Breast epithelium (tissue), 4 donors: ENCODE measurements at regions not wholly inside any gene's neighbourhood (a gene's known extent, or its start where the extent isn't known, plus 50 kb on each side); places are given as distances from the start of the nearest gene placed in this dataset.

ENCODE experiments used
- DNase-seq, 2 donors: peaks; one replicate each; pipeline ENCODE4 v3.0.0-alpha.2; 2019; ENCODE audit warnings: low spot score in 2 of 2
- H3K27ac ChIP-seq, 2 donors: fragments of 200-600 bp; sonication (generic) in 1 of 2; one replicate each; pipeline ENCODE4 v1.5.1; 2016 to 2019; ENCODE audit warnings: mild to moderate bottlenecking in 1 of 2
- H3K27me3 ChIP-seq, 2 donors: fragments of 200-600 bp; sonication (generic) in 1 of 2; one replicate each; pipeline versions ENCODE4 v1.5.1 to v1.6.0; 2017 to 2019; ENCODE audit warnings: control low read depth in 1 of 2, mild to moderate bottlenecking in 1 of 2
- H3K36me3 ChIP-seq: fragments of 200-600 bp; one replicate; pipeline ENCODE4 v1.5.1; 2019
- H3K4me1 ChIP-seq, 2 donors: fragments of 200-600 bp; sonication (generic); one replicate each; pipeline ENCODE4 v1.5.1; 2016 to 2019; ENCODE audit warnings: control low read depth in 1 of 2
- H3K4me3 ChIP-seq, 3 donors: fragments of 200-600 bp; sonication (generic); 1 replicate in 2 of 3; 2 replicates in 1 of 3; pipeline ENCODE4 v1.5.1; 2016 to 2019; ENCODE audit warnings: mild to moderate bottlenecking in 3 of 3, moderate library complexity in 2 of 3
- H3K9me3 ChIP-seq, 2 donors: fragments of 200-600 bp; sonication (generic) in 1 of 2; one replicate each; pipeline ENCODE4 v1.5.1; 2016 to 2019; ENCODE audit warnings: control low read depth in 1 of 2
- POLR2A ChIP-seq: fragments of 450-650 bp; IDR thresholded peaks from one replicate; pipeline ENCODE4 v1.6.1; 2016; ENCODE audit warnings: antibody characterized with exemption, mild to moderate bottlenecking, moderate library complexity
- POLR2AphosphoS5 ChIP-seq, 3 donors: sonication (generic); formaldehyde crosslinking; IDR thresholded peaks; one replicate each; pipeline ENCODE4 v1.6.1; 2017; ENCODE audit warnings: antibody characterized with exemption in 3 of 3
- intact Hi-C: fragments of 100-400 bp; cut with DNase I; formaldehyde crosslinking; loops from one replicate; pipeline ENCODE4 v1.15.1; 2023; ENCODE audit warnings: low total_unique reads
- TF ChIP-seq, protein P1 (sequence below), 3 donors: fragments of 450-650 bp; IDR thresholded peaks; one replicate each; pipeline ENCODE4 v1.5.1; 2016 to 2017; ENCODE audit warnings: antibody characterized with exemption in 3 of 3, mild to moderate bottlenecking in 3 of 3, moderate library complexity in 3 of 3

DNA sequence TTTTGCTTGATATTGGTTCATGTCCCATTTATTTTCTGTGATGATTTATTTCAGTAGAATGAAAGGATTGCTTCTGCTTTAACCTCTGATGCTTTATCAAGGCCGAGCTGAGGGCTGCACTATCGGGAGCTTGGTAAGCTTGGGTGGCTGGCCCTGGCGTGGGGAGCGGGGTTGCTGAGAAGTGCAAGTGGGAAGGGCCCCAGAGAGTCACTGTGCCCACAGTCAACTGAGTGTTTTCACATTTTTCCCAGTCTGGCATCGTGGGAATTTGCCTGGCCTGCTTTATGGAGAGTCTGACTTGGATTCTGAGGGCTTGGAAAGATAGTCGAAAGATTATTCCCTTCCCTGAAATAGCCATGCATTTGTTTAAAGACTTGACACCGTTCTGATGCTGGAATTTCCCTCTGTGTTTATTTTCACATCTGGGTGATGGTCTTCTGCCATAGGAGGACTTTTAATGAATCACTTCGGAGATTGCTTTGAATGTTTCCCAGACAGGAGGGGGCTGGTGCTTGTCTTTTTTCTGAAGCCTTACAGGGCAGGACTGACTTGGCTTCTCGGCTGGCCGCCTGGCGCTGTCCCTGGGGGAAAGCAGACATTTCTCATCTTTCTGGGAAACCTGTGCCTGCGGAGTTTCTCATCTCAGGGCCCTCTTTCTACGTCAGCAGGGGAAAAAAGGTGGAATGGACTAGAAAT, 139.0 kb downstream of the BOD1 start:
- intact Hi-C loops = no loop called here
- Histone ChIP-seq H3K9me3 (no peaks in the 10 kb centered on the region), H3K27me3 (no peaks in the 10 kb centered on the region), H3K27ac (peak overlapping the region; percentile 27 to 49), H3K4me3 (no peak overlapping the region), H3K4me1 (peaks cover 0 to 8% of the 10 kb centered on the region in 2 donors), H3K36me3 (no peaks in the 10 kb centered on the region)
- TF ChIP-seq, protein P1, sequence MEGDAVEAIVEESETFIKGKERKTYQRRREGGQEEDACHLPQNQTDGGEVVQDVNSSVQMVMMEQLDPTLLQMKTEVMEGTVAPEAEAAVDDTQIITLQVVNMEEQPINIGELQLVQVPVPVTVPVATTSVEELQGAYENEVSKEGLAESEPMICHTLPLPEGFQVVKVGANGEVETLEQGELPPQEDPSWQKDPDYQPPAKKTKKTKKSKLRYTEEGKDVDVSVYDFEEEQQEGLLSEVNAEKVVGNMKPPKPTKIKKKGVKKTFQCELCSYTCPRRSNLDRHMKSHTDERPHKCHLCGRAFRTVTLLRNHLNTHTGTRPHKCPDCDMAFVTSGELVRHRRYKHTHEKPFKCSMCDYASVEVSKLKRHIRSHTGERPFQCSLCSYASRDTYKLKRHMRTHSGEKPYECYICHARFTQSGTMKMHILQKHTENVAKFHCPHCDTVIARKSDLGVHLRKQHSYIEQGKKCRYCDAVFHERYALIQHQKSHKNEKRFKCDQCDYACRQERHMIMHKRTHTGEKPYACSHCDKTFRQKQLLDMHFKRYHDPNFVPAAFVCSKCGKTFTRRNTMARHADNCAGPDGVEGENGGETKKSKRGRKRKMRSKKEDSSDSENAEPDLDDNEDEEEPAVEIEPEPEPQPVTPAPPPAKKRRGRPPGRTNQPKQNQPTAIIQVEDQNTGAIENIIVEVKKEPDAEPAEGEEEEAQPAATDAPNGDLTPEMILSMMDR (IDR thresholded peaks at IDR 0.05) = no peak
- TF ChIP-seq POLR2A (no peak), POLR2AphosphoS5 (IDR thresholded peaks at IDR 0.05) (no peak)
- no peak for DNase-seq

DNA sequence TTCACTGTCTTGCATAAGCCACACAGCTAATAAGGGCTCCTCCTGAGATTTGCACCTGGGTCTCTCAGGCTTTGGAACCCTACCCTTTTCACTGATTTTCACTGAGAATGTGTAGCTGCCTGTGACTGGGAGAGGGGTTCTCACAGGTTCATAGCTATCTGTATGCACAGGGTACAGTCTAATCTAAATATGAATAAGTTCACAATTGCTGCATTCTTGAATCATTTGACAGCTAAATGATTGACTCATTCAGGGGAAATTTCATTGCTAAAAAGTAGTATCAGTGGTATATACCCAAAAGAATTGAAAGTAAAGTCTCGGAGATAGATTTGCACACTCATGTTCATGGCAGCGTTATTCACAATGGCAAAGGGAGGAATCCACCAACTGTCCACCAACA, 140.7 kb downstream of the BOD1 start:
- intact Hi-C loops = no loop called here
- DNase-seq = no peak
- Histone ChIP-seq H3K27me3 (no peaks in the 10 kb centered on the region), H3K27ac (peak overlapping the region in 1 of 2 donors; percentile 9), H3K36me3 (no peaks in the 10 kb centered on the region), H3K4me1 (peaks cover 6 to 14% of the 10 kb centered on the region in 2 donors), H3K4me3 (no peak overlapping the region), H3K9me3 (no peaks in the 10 kb centered on the region)
- TF ChIP-seq, protein P1 (IDR thresholded peaks at IDR 0.05) = no peak
- TF ChIP-seq POLR2A (no peak), POLR2AphosphoS5 (IDR thresholded peaks at IDR 0.05) (no peak)

DNA sequence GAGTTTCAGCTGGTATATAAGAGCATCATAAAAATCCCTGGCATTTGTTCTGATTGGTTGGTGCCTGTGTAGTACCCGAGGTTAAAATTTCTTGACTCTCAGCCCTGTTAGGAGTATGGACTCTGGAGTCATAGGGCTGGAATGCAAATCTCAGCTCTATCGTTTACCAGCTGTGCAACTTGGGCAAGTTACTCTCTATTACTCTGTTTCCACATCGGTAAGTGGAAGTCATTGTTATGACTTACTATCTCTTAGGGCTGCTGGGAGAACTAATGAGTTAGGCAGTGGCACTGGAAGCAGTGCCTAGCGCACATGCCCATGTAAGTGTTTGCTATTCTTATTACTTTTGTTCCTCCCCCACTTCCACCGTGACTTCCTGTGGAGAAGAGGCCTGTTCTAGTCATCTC, 141.6 kb downstream of the BOD1 start:
- no peak overlapping the region for H3K4me3 ChIP-seq
- TF ChIP-seq POLR2A (no peak), POLR2AphosphoS5 (IDR thresholded peaks at IDR 0.05) (no peak)
- TF ChIP-seq, protein P1 (IDR thresholded peaks at IDR 0.05) = no peak
- no peaks in the 10 kb centered on the region for H3K27me3 ChIP-seq
- H3K9me3 ChIP-seq = no peaks in the 10 kb centered on the region
- no peak for DNase-seq
- peak overlapping the region; percentile 85 to 92 for H3K27ac ChIP-seq
- peaks cover 6 to 14% of the 10 kb centered on the region in 2 donors for H3K4me1 ChIP-seq
- H3K36me3 ChIP-seq = no peaks in the 10 kb centered on the region
- intact Hi-C loops = no loop called here

DNA sequence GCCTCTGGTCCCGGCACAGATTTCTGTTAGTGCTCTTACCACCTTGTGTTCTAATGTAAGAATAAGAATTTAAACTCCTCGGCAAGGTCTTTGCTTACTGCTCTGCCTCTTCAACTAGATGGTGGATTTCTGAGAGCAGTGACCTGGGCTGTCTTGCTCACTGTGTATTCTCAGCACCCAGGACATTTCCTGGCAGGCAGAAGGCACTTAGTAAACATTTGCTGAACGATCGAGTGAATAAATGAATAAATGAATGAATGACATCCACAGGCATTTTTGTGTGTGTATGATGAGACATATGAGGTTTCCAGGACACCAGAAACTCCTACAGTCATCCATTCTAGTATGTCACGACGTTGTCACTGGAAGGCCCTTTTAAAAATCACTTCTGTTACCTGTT, 143.2 kb downstream of the BOD1 start:
- H3K36me3 ChIP-seq = no peaks in the 10 kb centered on the region
- no peaks in the 10 kb centered on the region for H3K9me3 ChIP-seq
- no peak overlapping the region for H3K4me3 ChIP-seq
- intact Hi-C loops = no loop called here
- TF ChIP-seq POLR2AphosphoS5 (IDR thresholded peaks at IDR 0.05) (no peak), POLR2A (no peak)
- TF ChIP-seq, protein P1 (IDR thresholded peaks at IDR 0.05) = no peak
- no peaks in the 10 kb centered on the region for H3K27me3 ChIP-seq
- peak overlapping the region; percentile 85 to 92 for H3K27ac ChIP-seq
- peaks cover 6 to 14% of the 10 kb centered on the region in 2 donors for H3K4me1 ChIP-seq
- peak in 1 of 2 donors; percentile 53 for DNase-seq

DNA sequence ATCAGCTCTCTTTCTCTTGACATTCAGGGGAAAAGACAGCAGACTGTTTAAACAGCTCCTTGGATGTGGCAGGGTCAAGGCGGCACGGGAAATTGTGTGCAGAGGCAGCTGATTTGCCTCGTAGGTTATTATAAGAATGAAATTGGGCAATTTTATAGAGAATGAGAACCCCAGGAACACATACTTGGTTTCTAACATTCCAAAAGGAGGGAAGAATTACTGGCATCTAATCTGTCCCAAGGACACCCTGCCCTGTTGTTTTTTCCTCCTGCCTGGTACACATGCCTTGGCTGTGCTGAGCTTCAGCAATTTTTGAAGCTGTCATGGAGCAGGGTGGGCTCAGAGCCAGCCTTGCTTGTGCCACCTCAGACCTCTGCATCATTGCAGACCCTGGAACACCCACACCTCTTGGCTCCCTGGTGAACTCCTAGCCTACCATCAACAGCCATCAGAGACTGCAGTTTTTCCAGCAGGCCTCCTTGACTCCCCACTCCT, 143.6 kb downstream of the BOD1 start:
- TF ChIP-seq POLR2AphosphoS5 (IDR thresholded peaks at IDR 0.05) (no peak), POLR2A (no peak)
- TF ChIP-seq, protein P1 (IDR thresholded peaks at IDR 0.05) = no peak
- peak overlapping the region; percentile 85 to 92 for H3K27ac ChIP-seq
- H3K4me3 ChIP-seq = peak overlapping the region in 1 of 3 donors; percentile 16
- peak in 1 of 2 donors; percentile 86 for DNase-seq
- H3K36me3 ChIP-seq = no peaks in the 10 kb centered on the region
- H3K4me1 ChIP-seq = peaks cover 6 to 14% of the 10 kb centered on the region in 2 donors
- no peaks in the 10 kb centered on the region for H3K27me3 ChIP-seq
- intact Hi-C loops = no loop called here
- no peaks in the 10 kb centered on the region for H3K9me3 ChIP-seq
